ENCODE measurements at regions not wholly inside any gene's neighbourhood (a gene's known extent, or its start where the extent isn't known, plus 50 kb on each side); places are given as distances from the start of the nearest gene placed in this dataset.

- Histone ChIP-seq H3K9me3 (no peaks in the 10 kb centered on the region), H3K36me3 (no peaks in the 10 kb centered on the region), H3K4me1 (no peaks in the 10 kb centered on the region), H3K4me3 (no peak overlapping the region), H3K27ac (no peak overlapping the region), H3K27me3 (no peaks in the 10 kb centered on the region)
- TF ChIP-seq POLR2A (IDR thresholded peaks at IDR 0.05) = no peak
- no peak for TF ChIP-seq CTCF (IDR thresholded peaks at IDR 0.05 in 4 of 5, conservative IDR thresholded peaks at IDR 0.05 in 1 of 5)
- ATAC-seq = no peak
- in situ Hi-C loops (cut with MboI; ENCODE audit: low sequenced_read_pairs in 4 of 4) (no loop called here), intact Hi-C loops (cut with DNase I; ENCODE audit: low total_unique reads) (no loop called here)
- no peak for DNase-seq
Measured at GRCh38 chr5:93251347-93251746, 329.7 kb downstream of the NR2F1-AS1 start.

GRCh38 chr5:93250424-93250823 is 330.6 kb downstream of the NR2F1-AS1 start:
- in situ Hi-C loops (cut with MboI; ENCODE audit: low sequenced_read_pairs in 4 of 4) (no loop called here), intact Hi-C loops (cut with DNase I; ENCODE audit: low total_unique reads) (no loop called here)
- Histone ChIP-seq H3K4me3 (no peak overlapping the region), H3K27ac (no peak overlapping the region), H3K27me3 (no peaks in the 10 kb centered on the region), H3K4me1 (no peaks in the 10 kb centered on the region), H3K36me3 (no peaks in the 10 kb centered on the region), H3K9me3 (no peaks in the 10 kb centered on the region)
- no peak for DNase-seq
- TF ChIP-seq CTCF (IDR thresholded peaks at IDR 0.05 in 4 of 5, conservative IDR thresholded peaks at IDR 0.05 in 1 of 5) (no peak), POLR2A (IDR thresholded peaks at IDR 0.05) (no peak)
- ATAC-seq = no peak

- Histone ChIP-seq H3K9me3 (no peaks in the 10 kb centered on the region), H3K4me1 (no peaks in the 10 kb centered on the region), H3K4me3 (peak overlapping the region in 1 of 4 donors; percentile 21), H3K27ac (no peak overlapping the region), H3K36me3 (no peaks in the 10 kb centered on the region), H3K27me3 (no peaks in the 10 kb centered on the region)
- in situ Hi-C loops (cut with MboI; ENCODE audit: low sequenced_read_pairs in 4 of 4) (no loop called here), intact Hi-C loops (cut with DNase I; ENCODE audit: low total_unique reads) (no loop called here)
- TF ChIP-seq POLR2A (IDR thresholded peaks at IDR 0.05) (no peak), CTCF (IDR thresholded peaks at IDR 0.05 in 4 of 5, conservative IDR thresholded peaks at IDR 0.05 in 1 of 5) (no peak)
- ATAC-seq = no peak
- no peak for DNase-seq
Measured at GRCh38 chr5:93249651-93250289, 331.2 kb downstream of the NR2F1-AS1 start.

- TF ChIP-seq POLR2A (IDR thresholded peaks at IDR 0.05) (no peak), CTCF (IDR thresholded peaks at IDR 0.05 in 4 of 5, conservative IDR thresholded peaks at IDR 0.05 in 1 of 5) (no peak)
- no peak for DNase-seq
- no peak for ATAC-seq
- H3K4me3 ChIP-seq = no peak overlapping the region
- H3K9me3 ChIP-seq = no peaks in the 10 kb centered on the region
- H3K4me1 ChIP-seq = no peaks in the 10 kb centered on the region
- intact Hi-C loops (cut with DNase I; ENCODE audit: low total_unique reads) = no loop called here
- no peaks in the 10 kb centered on the region for H3K27me3 ChIP-seq
- in situ Hi-C loops (cut with MboI; ENCODE audit: low sequenced_read_pairs in 4 of 4) = no loop called here
- no peaks in the 10 kb centered on the region for H3K36me3 ChIP-seq
- H3K27ac ChIP-seq = no peak overlapping the region
Measured at GRCh38 chr5:93247105-93247504, 333.9 kb downstream of the NR2F1-AS1 start.
